ENCODE measurements at regions not wholly inside any gene's neighbourhood (a gene's known extent, or its start where the extent isn't known, plus 50 kb on each side); places are given as distances from the start of the nearest gene placed in this dataset.

- TF ChIP-seq EP300 (conservative IDR thresholded peaks at IDR 0.05; ENCODE audit: poor library complexity, severe bottlenecking) (no peak), EZH2 (IDR thresholded peaks at IDR 0.05; ENCODE audit: borderline replicate concordance, insufficient read depth, low read length, poor library complexity, severe bottlenecking) (no peak), TAF1 (IDR thresholded peaks at IDR 0.05; ENCODE audit: low read depth) (no peak), CTCF (IDR thresholded peaks at IDR 0.05; ENCODE audit: poor library complexity, severe bottlenecking) (no peak), POLR2AphosphoS5 (IDR thresholded peaks at IDR 0.05) (no peak), RAD21 (conservative IDR thresholded peaks at IDR 0.05) (no peak)
Observed at GRCh38 chr5:1975406-1975715, 92.6 kb upstream of the IRX4 start.

Data from neural cell (in vitro differentiated cells).